ENCODE measurements at regions not wholly inside any gene's neighbourhood (a gene's known extent, or its start where the extent isn't known, plus 50 kb on each side); places are given as distances from the start of the nearest gene placed in this dataset.

- DNase-seq (ENCODE audit: low read depth in 2 of 3, low spot score in 2 of 3): no peak
Measured at GRCh38 chr2:106041150-106041549, 153.0 kb downstream of the UXS1 start.

- no peak for DNase-seq (ENCODE audit: low read depth in 2 of 3, low spot score in 2 of 3)
Measured at GRCh38 chr2:106039634-106040315, 154.3 kb downstream of the UXS1 start.

GRCh38 chr2:106038601-106039375, 155.3 kb downstream of the UXS1 start:
- DNase-seq (ENCODE audit: low read depth in 2 of 3, low spot score in 2 of 3): no peak

- DNase-seq (ENCODE audit: low read depth in 2 of 3, low spot score in 2 of 3): no peak
Measured at GRCh38 chr2:106037932-106038331, 156.2 kb downstream of the UXS1 start.

- DNase-seq (ENCODE audit: low read depth in 2 of 3, low spot score in 2 of 3): no peak
Measured at GRCh38 chr2:106037262-106037661, 156.8 kb downstream of the UXS1 start.

- no peak for DNase-seq (ENCODE audit: low read depth in 2 of 3, low spot score in 2 of 3)
Measured at GRCh38 chr2:106034325-106034724, 159.8 kb downstream of the UXS1 start.

GRCh38 chr2:106032676-106033075, 161.4 kb downstream of the UXS1 start:
- no peak for DNase-seq (ENCODE audit: low read depth in 2 of 3, low spot score in 2 of 3)

GRCh38 chr2:106030287-106031268, 163.5 kb downstream of the UXS1 start:
- DNase-seq (ENCODE audit: low read depth in 2 of 3, low spot score in 2 of 3): no peak

- no peak for DNase-seq (ENCODE audit: low read depth in 2 of 3, low spot score in 2 of 3)
Measured at GRCh38 chr2:106028192-106028591, 165.9 kb downstream of the UXS1 start.

- no peak for DNase-seq (ENCODE audit: low read depth in 2 of 3, low spot score in 2 of 3)
Measured at GRCh38 chr2:106026271-106027190, 167.6 kb downstream of the UXS1 start.

- DNase-seq (ENCODE audit: low read depth in 2 of 3, low spot score in 2 of 3): no peak
Measured at GRCh38 chr2:106025796-106026195, 168.3 kb downstream of the UXS1 start.

GRCh38 chr2:106021662-106022028, 172.5 kb downstream of the UXS1 start:
- no peak for DNase-seq (ENCODE audit: low read depth in 2 of 3, low spot score in 2 of 3)

GRCh38 chr2:106020821-106021661, 173.1 kb downstream of the UXS1 start:
- no peak for DNase-seq (ENCODE audit: low read depth in 2 of 3, low spot score in 2 of 3)

- DNase-seq (ENCODE audit: low read depth in 2 of 3, low spot score in 2 of 3): no peak
Measured at GRCh38 chr2:106020032-106020431, 174.1 kb downstream of the UXS1 start.

GRCh38 chr2:106018141-106018540, 176.0 kb downstream of the UXS1 start:
- no peak for DNase-seq (ENCODE audit: low read depth in 2 of 3, low spot score in 2 of 3)

GRCh38 chr2:106012591-106013347, 181.3 kb downstream of the UXS1 start:
- DNase-seq (ENCODE audit: low read depth in 2 of 3, low spot score in 2 of 3): no peak

GRCh38 chr2:106012001-106012590, 182.0 kb downstream of the UXS1 start:
- DNase-seq (ENCODE audit: low read depth in 2 of 3, low spot score in 2 of 3): no peak

- DNase-seq (ENCODE audit: low read depth in 2 of 3, low spot score in 2 of 3): no peak
Measured at GRCh38 chr2:106011380-106011779, 182.7 kb downstream of the UXS1 start.

All from hematopoietic multipotent progenitor cell (in vitro differentiated cells).